ENCODE measurements at regions not wholly inside any gene's neighbourhood (a gene's known extent, or its start where the extent isn't known, plus 50 kb on each side); places are given as distances from the start of the nearest gene placed in this dataset.

DNA sequence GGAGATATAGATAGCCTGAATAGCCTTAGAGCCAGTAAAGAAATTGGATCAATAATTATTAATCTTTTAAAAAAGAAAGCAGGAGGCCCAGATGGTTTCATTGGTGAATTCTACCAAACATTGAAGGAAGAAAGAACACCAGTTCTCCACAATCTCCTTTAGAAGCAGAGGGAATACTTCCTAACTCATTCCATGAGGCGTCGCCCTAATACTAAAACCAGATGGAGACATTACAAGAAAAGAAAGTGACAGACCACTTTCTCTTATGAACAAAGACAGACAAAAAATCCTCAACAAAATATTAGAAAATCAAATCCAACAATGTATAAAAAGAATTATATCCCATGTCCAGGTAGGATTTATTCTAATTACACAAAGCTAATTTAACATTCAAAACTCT lies 362.6 kb downstream of the BCAT1 start:
- DNase-seq (ENCODE audit: low read depth) = no peak
- no peak overlapping the region for H3K4me3 ChIP-seq (ENCODE audit: low read length)
- TF ChIP-seq, protein P1, sequence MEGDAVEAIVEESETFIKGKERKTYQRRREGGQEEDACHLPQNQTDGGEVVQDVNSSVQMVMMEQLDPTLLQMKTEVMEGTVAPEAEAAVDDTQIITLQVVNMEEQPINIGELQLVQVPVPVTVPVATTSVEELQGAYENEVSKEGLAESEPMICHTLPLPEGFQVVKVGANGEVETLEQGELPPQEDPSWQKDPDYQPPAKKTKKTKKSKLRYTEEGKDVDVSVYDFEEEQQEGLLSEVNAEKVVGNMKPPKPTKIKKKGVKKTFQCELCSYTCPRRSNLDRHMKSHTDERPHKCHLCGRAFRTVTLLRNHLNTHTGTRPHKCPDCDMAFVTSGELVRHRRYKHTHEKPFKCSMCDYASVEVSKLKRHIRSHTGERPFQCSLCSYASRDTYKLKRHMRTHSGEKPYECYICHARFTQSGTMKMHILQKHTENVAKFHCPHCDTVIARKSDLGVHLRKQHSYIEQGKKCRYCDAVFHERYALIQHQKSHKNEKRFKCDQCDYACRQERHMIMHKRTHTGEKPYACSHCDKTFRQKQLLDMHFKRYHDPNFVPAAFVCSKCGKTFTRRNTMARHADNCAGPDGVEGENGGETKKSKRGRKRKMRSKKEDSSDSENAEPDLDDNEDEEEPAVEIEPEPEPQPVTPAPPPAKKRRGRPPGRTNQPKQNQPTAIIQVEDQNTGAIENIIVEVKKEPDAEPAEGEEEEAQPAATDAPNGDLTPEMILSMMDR (conservative IDR thresholded peaks at IDR 0.05; ENCODE audit: low read length) = peak; percentile 19; the same call in 1 of the 2 replicates

DNA sequence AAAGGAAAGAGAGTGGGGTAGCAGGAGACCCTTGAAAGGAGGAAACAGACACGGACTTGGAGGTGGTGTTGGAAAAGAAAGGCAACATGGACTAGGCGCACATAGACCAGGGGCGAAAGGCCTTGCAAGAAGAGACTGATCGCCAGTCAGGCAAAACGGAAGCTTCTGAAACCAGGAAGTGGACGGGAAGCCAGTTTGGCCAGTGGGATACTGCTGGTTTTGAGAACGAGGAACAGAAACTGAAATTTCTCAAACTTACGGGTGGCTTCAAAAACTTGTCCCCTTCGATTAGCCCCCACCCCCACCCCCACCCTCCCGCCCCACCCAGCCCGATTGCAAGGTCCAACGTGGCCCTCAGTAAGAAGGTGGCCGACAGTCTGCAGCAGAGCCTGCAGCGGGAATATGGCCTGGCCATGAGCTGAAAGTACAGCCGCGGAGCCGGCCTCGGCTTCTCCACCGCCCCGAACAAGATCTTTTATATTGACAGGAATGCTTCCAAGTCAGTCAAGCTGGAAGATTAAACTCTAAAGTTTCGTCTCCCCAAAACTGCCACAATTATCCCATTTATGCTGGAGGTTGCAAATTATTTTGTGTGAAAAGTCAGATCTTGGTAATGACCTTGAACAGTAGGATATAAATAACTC lies 364.7 kb downstream of the BCAT1 start:
- H3K4me3 ChIP-seq (ENCODE audit: low read length) = no peak overlapping the region
- no peak for DNase-seq (ENCODE audit: low read depth)
- TF ChIP-seq, protein P1 (conservative IDR thresholded peaks at IDR 0.05; ENCODE audit: low read length) = no peak

DNA sequence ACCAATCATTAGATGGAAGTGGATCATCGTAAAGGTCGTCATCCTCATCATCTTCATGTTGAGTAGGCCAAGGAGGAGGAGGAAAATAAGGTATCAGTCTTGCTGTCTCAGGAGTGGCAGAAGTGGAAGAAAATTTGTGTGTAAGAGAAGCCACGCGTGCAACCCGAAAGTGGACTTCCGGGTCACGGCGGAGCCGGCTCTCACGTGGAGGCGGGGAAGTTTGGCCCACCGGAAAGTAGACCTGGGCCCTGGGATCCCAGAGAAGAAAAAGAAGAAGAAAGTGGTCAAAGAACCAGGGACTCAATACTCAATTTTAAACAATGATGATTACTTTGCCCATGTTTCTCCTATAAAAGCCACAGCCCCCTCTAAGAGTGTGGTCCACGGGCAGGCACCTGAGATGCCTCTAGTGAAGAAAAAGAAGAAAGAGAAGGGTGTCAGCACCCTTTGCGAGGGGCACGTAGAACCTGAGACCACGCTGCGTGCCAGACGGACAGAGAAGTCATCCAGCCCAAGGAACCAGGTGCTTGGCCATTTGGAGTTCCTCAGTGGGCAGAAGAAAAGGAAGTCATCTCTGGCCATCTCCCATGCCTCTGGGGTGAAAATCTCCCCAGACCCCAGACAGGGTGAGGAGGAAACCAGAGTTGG lies 365.8 kb downstream of the BCAT1 start:
- no peak overlapping the region for H3K4me3 ChIP-seq (ENCODE audit: low read length)
- DNase-seq (ENCODE audit: low read depth) = no peak
- TF ChIP-seq, protein P1 (conservative IDR thresholded peaks at IDR 0.05; ENCODE audit: low read length) = no peak

DNA sequence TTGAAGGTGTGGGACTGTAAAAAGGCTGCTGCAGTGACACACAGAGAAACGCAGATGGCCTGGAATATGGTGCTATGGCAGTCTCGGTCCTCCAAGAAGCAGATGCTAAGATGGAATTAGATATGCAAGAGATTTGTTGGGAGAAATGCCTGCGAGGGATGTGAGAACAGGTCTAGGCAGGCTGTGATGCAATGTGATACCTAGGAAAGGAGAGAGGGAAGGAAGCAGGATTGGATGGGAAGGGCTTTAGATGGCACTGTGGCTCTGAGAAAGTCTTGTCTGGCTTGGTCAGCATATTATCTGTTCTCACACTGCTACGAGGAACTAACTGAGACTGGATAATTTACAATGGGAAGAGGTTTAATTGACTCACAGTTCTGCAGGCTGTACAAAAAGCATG lies 374.4 kb downstream of the BCAT1 start:
- TF ChIP-seq, protein P1 (conservative IDR thresholded peaks at IDR 0.05; ENCODE audit: low read length) = no peak
- DNase-seq (ENCODE audit: low read depth) = no peak
- no peak overlapping the region for H3K4me3 ChIP-seq (ENCODE audit: low read length)

DNA sequence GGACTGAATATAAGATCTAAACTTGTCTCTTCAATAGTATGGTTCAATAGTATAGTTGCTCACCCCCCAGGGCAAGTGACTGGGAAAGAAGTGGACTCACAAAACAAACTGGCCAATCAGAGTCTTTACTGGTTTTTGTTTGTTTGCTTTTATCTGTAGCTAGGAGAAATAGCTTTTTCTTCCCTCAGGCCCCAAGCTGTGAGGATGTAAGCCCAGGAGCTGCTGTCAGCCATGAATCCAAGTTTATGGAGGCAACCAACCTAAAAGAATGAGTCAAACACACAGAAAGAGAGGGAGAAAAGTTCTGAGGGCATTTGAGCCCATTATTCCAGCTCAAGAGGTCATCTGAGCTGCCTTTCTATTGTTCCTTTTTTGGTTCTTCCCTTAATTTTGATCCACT lies 375.3 kb downstream of the BCAT1 start:
- TF ChIP-seq, protein P1 (conservative IDR thresholded peaks at IDR 0.05; ENCODE audit: low read length) = no peak
- no peak overlapping the region for H3K4me3 ChIP-seq (ENCODE audit: low read length)
- no peak for DNase-seq (ENCODE audit: low read depth)

DNA sequence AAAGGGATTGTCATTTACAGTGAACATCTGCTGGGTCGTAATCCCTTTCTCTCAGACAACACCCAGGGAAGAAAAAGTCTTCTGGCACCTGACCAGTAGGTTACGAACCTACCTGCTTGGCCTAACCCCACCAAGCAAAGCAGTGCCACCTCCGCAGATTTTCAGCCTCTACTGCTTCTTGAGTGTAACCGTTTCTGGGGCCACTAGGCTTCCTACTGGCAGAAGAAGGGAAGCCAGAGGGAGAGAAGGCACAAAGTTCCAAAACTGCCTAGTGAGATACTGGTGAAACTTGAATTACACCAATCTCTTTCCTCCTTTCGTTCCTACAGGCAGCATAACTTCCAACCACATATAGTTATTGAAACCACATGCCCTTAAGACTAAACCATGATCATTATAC lies 383.6 kb downstream of the BCAT1 start:
- DNase-seq (ENCODE audit: low read depth) = peak; percentile 1
- no peak overlapping the region for H3K4me3 ChIP-seq (ENCODE audit: low read length)
- TF ChIP-seq, protein P1 (conservative IDR thresholded peaks at IDR 0.05; ENCODE audit: low read length) = no peak

Data from AG10803 (cell line).